SK-N-SH (cell line): ENCODE measurements at regions not wholly inside any gene's neighbourhood (a gene's known extent, or its start where the extent isn't known, plus 50 kb on each side); places are given as distances from the start of the nearest gene placed in this dataset.

Source experiments
- CTCF ChIA-PET: fragments of 300-600, 350-600 bp; formaldehyde crosslinking; extraction: SDS; loops from one replicate; lab custom pipeline; 2021; lab: Yijun Ruan, JAX
- POLR2A ChIA-PET: fragments of 350-600 bp; sonication (Branson Sonifier 250); formaldehyde crosslinking; extraction: SDS; loops from one replicate; lab custom pipeline; 2020; ENCODE audit warnings: antibody characterized with exemption, inconsistent platforms; lab: Yijun Ruan, JAX
- DNase-seq: peaks from one replicate; pipeline ENCODE4 v3.0.0; 2012
- H2AFZ ChIP-seq: fragments of 200-600 bp; sonication (generic); 2 replicates; pipeline ENCODE4 v1.8.1; 2016; ENCODE audit warnings: antibody characterized with exemption, mild to moderate bottlenecking, low read depth
- H3F3A ChIP-seq: fragments of 200-600 bp; sonication (generic); replicated peaks from 2 replicates; pipeline ENCODE3; 2016; ENCODE audit warnings: antibody characterized with exemption, mild to moderate bottlenecking; ENCODE audit not compliant: insufficient read depth
- H3K27ac ChIP-seq, 2 experiments: fragments of 200-500 bp in 1 of 2; fragments of 200-600 bp in 1 of 2; sonication (Bioruptor generic) in 1 of 2; sonication (generic), shearing (Covaris generic) in 1 of 2; 2 replicates each; pipeline versions ENCODE4 v1.5.1 to v1.6.1; 2014 to 2016; ENCODE audit warnings: low read depth in 2 of 2, inconsistent platforms in 1 of 2, low read length in 1 of 2, mild to moderate bottlenecking in 1 of 2, mixed read lengths in 1 of 2
- H3K27me3 ChIP-seq: fragments of 200-600 bp; sonication (generic), shearing (Covaris generic); 2 replicates; pipeline ENCODE4 v1.6.1; 2016; ENCODE audit warnings: mixed run types; ENCODE audit not compliant: insufficient read depth
- H3K36me3 ChIP-seq, 2 experiments: fragments of 200-500 bp in 1 of 2; fragments of 200-600 bp in 1 of 2; sonication (Bioruptor generic) in 1 of 2; sonication (generic) in 1 of 2; replicated peaks in 1 of 2; 2 replicates each; pipeline versions ENCODE3 to v1.5.1; 2014 to 2016; ENCODE audit warnings: low read length in 1 of 2, mild to moderate bottlenecking in 1 of 2; ENCODE audit not compliant: insufficient read depth in 2 of 2, control insufficient read depth in 1 of 2
- H3K4me1 ChIP-seq, 2 experiments: fragments of 200-500 bp in 1 of 2; fragments of 200-600 bp in 1 of 2; sonication (Bioruptor generic) in 1 of 2; sonication (generic), shearing (Covaris generic) in 1 of 2; 2 replicates each; pipeline versions ENCODE4 v1.5.1 to v1.6.1; 2014 to 2016; ENCODE audit warnings: low read depth in 1 of 2, low read length in 1 of 2, mixed run types in 1 of 2; ENCODE audit not compliant: insufficient read depth in 2 of 2, control insufficient read depth in 1 of 2
- H3K4me2 ChIP-seq: fragments of 200-600 bp; sonication (generic), shearing (Covaris generic); 2 replicates; pipeline ENCODE4 v1.6.1; 2017; ENCODE audit warnings: mixed run types
- H3K4me3 ChIP-seq, 2 experiments: fragments of 200-500 bp in 1 of 2; fragments of 200-600 bp in 1 of 2; sonication (Bioruptor generic) in 1 of 2; sonication (generic), shearing (Covaris generic) in 1 of 2; 2 replicates each; pipeline versions ENCODE4 v1.5.1 to v1.8.1; 2014 to 2016; ENCODE audit warnings: low read depth in 2 of 2, inconsistent platforms in 1 of 2, low read length in 1 of 2, mild to moderate bottlenecking in 1 of 2, mixed read lengths in 1 of 2, moderate library complexity in 1 of 2
- H3K79me2 ChIP-seq: fragments of 200-600 bp; sonication (generic); 2 replicates; pipeline ENCODE4 v1.8.1; 2017; ENCODE audit warnings: mild to moderate bottlenecking; ENCODE audit not compliant: insufficient read depth
- H3K9ac ChIP-seq: fragments of 200-600 bp; sonication (generic); 2 replicates; pipeline ENCODE4 v1.6.1; 2017; ENCODE audit warnings: mixed run types
- H3K9me2 ChIP-seq: fragments of 200-600 bp; sonication (generic); 2 replicates; pipeline ENCODE4 v1.6.1; 2017; ENCODE audit warnings: mixed run types
- H3K9me3 ChIP-seq: fragments of 200-600 bp; sonication (generic); 2 replicates; pipeline ENCODE4 v1.6.1; 2017; ENCODE audit warnings: mixed run types, mild to moderate bottlenecking, moderate library complexity
- H4K20me1 ChIP-seq: fragments of 200-600 bp; sonication (generic); 2 replicates; pipeline ENCODE4 v1.6.1; 2017; ENCODE audit warnings: mild to moderate bottlenecking, mixed run types; ENCODE audit not compliant: insufficient read depth
- CHD2 ChIP-seq: fragments of 150-350 bp; IDR thresholded peaks from 2 replicates; pipeline ENCODE4 v1.6.1; 2018; ENCODE audit warnings: low read length; ENCODE audit not compliant: partially characterized antibody
- EP300 ChIP-seq, 2 experiments: IDR thresholded peaks; 2 replicates each; pipeline versions ENCODE4 v1.4.0 to v1.6.1; 2012; ENCODE audit warnings: borderline replicate concordance in 1 of 2, low read depth in 1 of 2, low read length in 1 of 2
- EZH2phosphoT487 ChIP-seq: fragments of 200-600 bp; sonication (generic); IDR thresholded peaks from 2 replicates; pipeline ENCODE4 v1.6.1; 2017; ENCODE audit warnings: low read depth, mixed run types, mild to moderate bottlenecking, antibody characterized with exemption, moderate library complexity, borderline replicate concordance
- FOXJ3 ChIP-seq: sonication (generic); formaldehyde crosslinking; IDR thresholded peaks from 2 replicates; pipeline ENCODE4 v1.5.1; 2020; ENCODE audit warnings: mild to moderate bottlenecking, missing genetic modification reagents
- FOXM1 ChIP-seq: IDR thresholded peaks from 2 replicates; pipeline ENCODE4 v1.4.0; 2012; ENCODE audit warnings: low read depth, mild to moderate bottlenecking
- GABPA ChIP-seq: IDR thresholded peaks from 2 replicates; pipeline ENCODE4 v1.4.0; 2012; ENCODE audit warnings: low read depth, mild to moderate bottlenecking
- GATA2 ChIP-seq: sonication (generic); formaldehyde crosslinking; IDR thresholded peaks from 2 replicates; pipeline ENCODE4 v1.5.0; 2020; ENCODE audit warnings: mild to moderate bottlenecking, missing genetic modification reagents
- IRF3 ChIP-seq: fragments of 150-350 bp; IDR thresholded peaks from 2 replicates; pipeline ENCODE4 v1.6.1; 2016; ENCODE audit warnings: mild to moderate bottlenecking, low read depth, low read length
- JUND ChIP-seq: IDR thresholded peaks from 2 replicates; pipeline ENCODE4 v1.4.0; 2012
- MAX ChIP-seq: IDR thresholded peaks from 2 replicates; pipeline ENCODE4 v1.4.0; 2012; ENCODE audit warnings: low read depth
- MXI1 ChIP-seq: IDR thresholded peaks from 2 replicates; pipeline ENCODE4 v1.6.1; 2012; ENCODE audit warnings: mild to moderate bottlenecking, low read depth, low read length, improper control_type of control experiment
- NRF1 ChIP-seq: IDR thresholded peaks from 2 replicates; pipeline ENCODE4 v1.6.1; 2012; ENCODE audit warnings: low read depth, mild to moderate bottlenecking, low read length
- POLR2AphosphoS5 ChIP-seq: IDR thresholded peaks from 2 replicates; pipeline ENCODE4 v1.6.1; 2012; ENCODE audit warnings: low read depth, low read length
- RAD21 ChIP-seq: IDR thresholded peaks from 2 replicates; pipeline ENCODE4 v1.6.1; 2012; ENCODE audit warnings: mild to moderate bottlenecking, low read length
- RCOR1 ChIP-seq: fragments of 150-350 bp; IDR thresholded peaks from 2 replicates; pipeline ENCODE4 v1.6.1; 2017; ENCODE audit warnings: antibody characterized with exemption, low read length
- RFX5 ChIP-seq: IDR thresholded peaks from 2 replicates; pipeline ENCODE4 v1.6.1; 2012; ENCODE audit warnings: mild to moderate bottlenecking, improper control_type of control experiment, low read length
- TAF1 ChIP-seq: IDR thresholded peaks from 2 replicates; pipeline ENCODE4 v1.6.1; 2012; ENCODE audit warnings: low read depth, mild to moderate bottlenecking, low read length, moderate library complexity, borderline replicate concordance
- TCF12 ChIP-seq: IDR thresholded peaks from 2 replicates; pipeline ENCODE4 v1.4.0; 2012
- YY1 ChIP-seq: IDR thresholded peaks from 2 replicates; pipeline ENCODE4 v1.4.0; 2012; ENCODE audit warnings: low read depth, mild to moderate bottlenecking
- WGBS: methylation state at CpG from one replicate; pipeline ENCODE4 v1.1.6; 2017; ENCODE audit warnings: low lambda C conversion rate; 5-methylcytosine and 5-hydroxymethylcytosine counted together
- TF ChIP-seq, protein P1 (sequence below): IDR thresholded peaks from 2 replicates; pipeline ENCODE4 v1.4.0; 2012; ENCODE audit warnings: low read depth, borderline replicate concordance

GRCh38 chr12:111222523-111222922 lies 146.4 kb downstream of the PHETA1 start (continued):
- no peak for TF ChIP-seq TAF1
- TF ChIP-seq, protein P1, sequence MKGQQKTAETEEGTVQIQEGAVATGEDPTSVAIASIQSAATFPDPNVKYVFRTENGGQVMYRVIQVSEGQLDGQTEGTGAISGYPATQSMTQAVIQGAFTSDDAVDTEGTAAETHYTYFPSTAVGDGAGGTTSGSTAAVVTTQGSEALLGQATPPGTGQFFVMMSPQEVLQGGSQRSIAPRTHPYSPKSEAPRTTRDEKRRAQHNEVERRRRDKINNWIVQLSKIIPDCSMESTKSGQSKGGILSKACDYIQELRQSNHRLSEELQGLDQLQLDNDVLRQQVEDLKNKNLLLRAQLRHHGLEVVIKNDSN, result no peak

- TF ChIP-seq RAD21, result no peak
- no peak for TF ChIP-seq EP300 (IDR thresholded peaks at IDR 0.05; ENCODE audit: borderline replicate concordance in 1 of 2, low read depth in 1 of 2, low read length in 1 of 2)
- TF ChIP-seq GATA2 (CRISPR knock-in tag), result no peak
- TF ChIP-seq TCF12, result no peak
- no peak for TF ChIP-seq NRF1
- no peak for TF ChIP-seq POLR2AphosphoS5
- no peak for TF ChIP-seq YY1
- TF ChIP-seq JUND, result no peak
- no peak for TF ChIP-seq TAF1
- no peak for TF ChIP-seq RFX5
- TF ChIP-seq EZH2phosphoT487, result no peak
- no peak for TF ChIP-seq CHD2
- no peak for TF ChIP-seq MAX
- no peak for TF ChIP-seq FOXM1
- TF ChIP-seq FOXJ3 (CRISPR knock-in tag), result no peak
- TF ChIP-seq, protein P1, result no peak
- no peak for TF ChIP-seq IRF3
- TF ChIP-seq GABPA, result no peak
- no peak for TF ChIP-seq RCOR1
- TF ChIP-seq MXI1, result no peak
- Histone ChIP-seq H4K20me1 (no peaks in the 10 kb centered on the region), H3F3A (no peaks in the 10 kb centered on the region), H3K9ac (no peak overlapping the region), H3K27me3 (no peaks in the 10 kb centered on the region), H3K4me3 (no peak overlapping the region), H3K79me2 (no peaks in the 10 kb centered on the region), H3K36me3 (no peaks in the 10 kb centered on the region), H2AFZ (no peak overlapping the region), H3K9me3 (no peaks in the 10 kb centered on the region), H3K9me2 (no peaks in the 10 kb centered on the region), H3K4me2 (no peak overlapping the region), H3K4me1 (peaks cover 0 to 38% of the 10 kb centered on the region in 2 experiments; a peak in 2 of 4 replicates), H3K27ac (peak overlapping the region in 1 of 2 experiments; percentile 82; a peak in 2 of 4 replicates)
- DNase-seq, result no peak
- POLR2A ChIA-PET, result no interaction called here
- CTCF ChIA-PET, result interaction anchor here (0.6 to 3.4 kb wide), 4 partner anchors 11 to 79 kb away, joined by 3 to 13 read pairs (median 4); no protein-coding TSS in a partner anchor
- 64% methylated on average over 6 of the region's 6 CpGs for WGBS
Observed at GRCh38 chr12:111222027-111222414, 146.9 kb downstream of the PHETA1 start.
